ENCODE measurements at regions not wholly inside any gene's neighbourhood (a gene's known extent, or its start where the extent isn't known, plus 50 kb on each side); places are given as distances from the start of the nearest gene placed in this dataset.

- TF ChIP-seq CTCF (IDR thresholded peaks at IDR 0.05): no peak
- Histone ChIP-seq H3K9me3 (ENCODE audit: control insufficient read depth, low read length) (no peaks in the 10 kb centered on the region), H3K27me3 (ENCODE audit: control insufficient read depth, insufficient read depth, low read length) (no peaks in the 10 kb centered on the region), H3K4me1 (no peaks in the 10 kb centered on the region), H3K27ac (no peak overlapping the region), H3K4me3 (ENCODE audit: low read depth, low read length) (no peak overlapping the region), H3K4me2 (ENCODE audit: low read length) (no peak overlapping the region), H3K36me3 (ENCODE audit: control insufficient read depth, insufficient read depth, low read length) (no peaks in the 10 kb centered on the region), H2AFZ (no peak overlapping the region), H3K79me2 (no peaks in the 10 kb centered on the region), H3K9ac (no peak overlapping the region)
Observed at GRCh38 chr13:34654647-34655046, 287.4 kb upstream of the NBEA start.

- Histone ChIP-seq H2AFZ (no peak overlapping the region), H3K4me1 (no peaks in the 10 kb centered on the region), H3K4me3 (ENCODE audit: low read depth, low read length) (no peak overlapping the region), H3K4me2 (ENCODE audit: low read length) (no peak overlapping the region), H3K27me3 (ENCODE audit: control insufficient read depth, insufficient read depth, low read length) (no peaks in the 10 kb centered on the region), H3K9ac (no peak overlapping the region), H3K79me2 (no peaks in the 10 kb centered on the region), H3K36me3 (ENCODE audit: control insufficient read depth, insufficient read depth, low read length) (no peaks in the 10 kb centered on the region), H3K27ac (no peak overlapping the region), H3K9me3 (ENCODE audit: control insufficient read depth, low read length) (no peaks in the 10 kb centered on the region)
- no peak for TF ChIP-seq CTCF (IDR thresholded peaks at IDR 0.05)
Observed at GRCh38 chr13:34655554-34655953, 286.5 kb upstream of the NBEA start.

- Histone ChIP-seq H3K79me2 (no peaks in the 10 kb centered on the region), H3K27me3 (ENCODE audit: control insufficient read depth, insufficient read depth, low read length) (no peaks in the 10 kb centered on the region), H3K9me3 (ENCODE audit: control insufficient read depth, low read length) (no peaks in the 10 kb centered on the region), H3K27ac (no peak overlapping the region), H3K4me3 (ENCODE audit: low read depth, low read length) (no peak overlapping the region), H3K4me2 (ENCODE audit: low read length) (no peak overlapping the region), H3K9ac (no peak overlapping the region), H3K36me3 (ENCODE audit: control insufficient read depth, insufficient read depth, low read length) (no peaks in the 10 kb centered on the region), H3K4me1 (no peaks in the 10 kb centered on the region), H2AFZ (no peak overlapping the region)
- TF ChIP-seq CTCF (IDR thresholded peaks at IDR 0.05): no peak
Observed at GRCh38 chr13:34657716-34658115, 284.4 kb upstream of the NBEA start.

GRCh38 chr13:34667286-34668218 is 274.5 kb upstream of the NBEA start:
- Histone ChIP-seq H3K27me3 (ENCODE audit: control insufficient read depth, insufficient read depth, low read length) (no peaks in the 10 kb centered on the region), H3K4me3 (ENCODE audit: low read depth, low read length) (no peak overlapping the region), H3K27ac (no peak overlapping the region), H3K9me3 (ENCODE audit: control insufficient read depth, low read length) (no peaks in the 10 kb centered on the region), H2AFZ (no peak overlapping the region), H3K9ac (no peak overlapping the region), H3K4me1 (no peaks in the 10 kb centered on the region), H3K4me2 (ENCODE audit: low read length) (no peak overlapping the region), H3K79me2 (no peaks in the 10 kb centered on the region), H3K36me3 (ENCODE audit: control insufficient read depth, insufficient read depth, low read length) (no peaks in the 10 kb centered on the region)
- no peak for TF ChIP-seq CTCF (IDR thresholded peaks at IDR 0.05)

- no peaks in the 10 kb centered on the region for H3K4me1 ChIP-seq
- no peak overlapping the region for H3K9ac ChIP-seq
- H3K9me3 ChIP-seq (ENCODE audit: control insufficient read depth, low read length): no peaks in the 10 kb centered on the region
- H3K4me3 ChIP-seq (ENCODE audit: low read depth, low read length): no peak overlapping the region
- no peaks in the 10 kb centered on the region for H3K27me3 ChIP-seq (ENCODE audit: control insufficient read depth, insufficient read depth, low read length)
- no peaks in the 10 kb centered on the region for H3K79me2 ChIP-seq
- no peak for TF ChIP-seq CTCF (IDR thresholded peaks at IDR 0.05)
- H2AFZ ChIP-seq: no peak overlapping the region
- no peak overlapping the region for H3K4me2 ChIP-seq (ENCODE audit: low read length)
- H3K36me3 ChIP-seq (ENCODE audit: control insufficient read depth, insufficient read depth, low read length): no peaks in the 10 kb centered on the region
- H3K27ac ChIP-seq: no peak overlapping the region
Observed at GRCh38 chr13:34671137-34671536, 270.9 kb upstream of the NBEA start.
